A673 (cell line): ENCODE measurements at regions not wholly inside any gene's neighbourhood (a gene's known extent, or its start where the extent isn't known, plus 50 kb on each side); places are given as distances from the start of the nearest gene placed in this dataset.

Experiments
- BruUV-seq: library from RNA; stranded (reverse); fragments of 400-500 nt; replicated peaks from 2 replicates; lab custom pipeline; 2021; lab: Mats Ljungman, UMichigan
- CTCF ChIA-PET: fragments of 300-600 bp; sonication (Branson Sonifier 250); formaldehyde crosslinking; loops from one replicate; lab custom pipeline; 2022; ENCODE audit warnings: antibody characterized with exemption; lab: Charles Lee
- POLR2A ChIA-PET: fragments of 300-600 bp; sonication (Branson Sonifier 250); formaldehyde crosslinking; loops from one replicate; lab custom pipeline; 2022; ENCODE audit warnings: antibody characterized with exemption; ENCODE audit not compliant: low non-redundant PET; lab: Charles Lee
- DNase-seq: peaks from one replicate; pipeline ENCODE4 v3.0.0-alpha.2; 2015; ENCODE audit warnings: low spot score
- H3K27ac ChIP-seq: fragments of 200-600 bp; sonication (generic); 2 replicates; pipeline ENCODE4 v1.5.1; 2016; ENCODE audit warnings: mixed run types, low read depth, mild to moderate bottlenecking, mixed read lengths, antibody characterized with exemption, low read length; ENCODE audit not compliant: poor library complexity, severe bottlenecking
- H3K27me3 ChIP-seq: fragments of 200-600 bp; sonication (generic); replicated peaks from 2 replicates; pipeline ENCODE4 v1.6.1; 2017; ENCODE audit warnings: mixed run types, low read depth, mild to moderate bottlenecking, mixed read lengths, antibody characterized with exemption, low read length; ENCODE audit not compliant: insufficient read depth, poor library complexity
- H3K36me3 ChIP-seq: fragments of 200-600 bp; sonication (generic); 2 replicates; pipeline ENCODE4 v1.6.1; 2016; ENCODE audit warnings: mixed run types, mild to moderate bottlenecking, mixed read lengths, antibody characterized with exemption, low read length; ENCODE audit not compliant: insufficient read depth, poor library complexity, severe bottlenecking
- H3K4me1 ChIP-seq: fragments of 200-600 bp; sonication (generic); 2 replicates; pipeline ENCODE4 v1.6.1; 2017; ENCODE audit warnings: mixed run types, mild to moderate bottlenecking, mixed read lengths, antibody characterized with exemption, low read length; ENCODE audit not compliant: insufficient read depth, poor library complexity, severe bottlenecking
- H3K4me3 ChIP-seq: fragments of 200-600 bp; sonication (generic); 2 replicates; pipeline ENCODE4 v1.5.1; 2016; ENCODE audit warnings: low read depth, mixed run types, mild to moderate bottlenecking, mixed read lengths, low read length; ENCODE audit not compliant: poor library complexity, severe bottlenecking
- H3K9me3 ChIP-seq: fragments of 200-600 bp; sonication (generic); 2 replicates; pipeline ENCODE4 v1.6.1; 2016; ENCODE audit warnings: mixed run types, low read depth, mild to moderate bottlenecking, mixed read lengths, antibody characterized with exemption, low read length; ENCODE audit not compliant: poor library complexity, severe bottlenecking
- CTCF ChIP-seq: fragments of 300-800, 200-600 bp; sonication (generic); conservative IDR thresholded peaks from 2 replicates; pipeline ENCODE4 v1.5.1; 2017; ENCODE audit warnings: low read depth, mild to moderate bottlenecking, antibody characterized with exemption, low read length, moderate library complexity, mixed read lengths
- EZH2 ChIP-seq: fragments of 200-600 bp; sonication (generic); IDR thresholded peaks from 2 replicates; pipeline ENCODE4 v1.6.1; 2017; ENCODE audit warnings: borderline replicate concordance, low read depth, mild to moderate bottlenecking, mixed read lengths, antibody characterized with exemption, low read length; ENCODE audit not compliant: poor library complexity, severe bottlenecking
- intact Hi-C: fragments of 100-400 bp; cut with micrococcal nuclease; formaldehyde crosslinking; loops from one replicate; pipeline ENCODE4 v1.10.0; 2022; ENCODE audit not compliant: unreplicated experiment

GRCh38 chr12:17214929-17215328 is 609.0 kb upstream of the LMO3 start:
- no TSS peak for BruUV-seq
- TF ChIP-seq EZH2 (no peak), CTCF (no peak)
- ChIA-PET CTCF (no interaction called here), POLR2A (no interaction called here)
- no peak overlapping the region for H3K4me3 ChIP-seq
- no peaks in the 10 kb centered on the region for H3K36me3 ChIP-seq
- no peaks in the 10 kb centered on the region for H3K27me3 ChIP-seq
- H3K9me3 ChIP-seq = no peaks in the 10 kb centered on the region
- peak overlapping the region; percentile 34 for H3K27ac ChIP-seq
- intact Hi-C loops = loop anchor here (1.0 to 5.0 kb wide), 2 partner anchors 156 to 372 kb away; no protein-coding TSS in a partner anchor
- peak; percentile 14 for DNase-seq
- H3K4me1 ChIP-seq = peaks cover 22% of the 10 kb centered on the region

GRCh38 chr12:17206553-17206952 is 600.6 kb upstream of the LMO3 start:
- no peak for DNase-seq
- no peak for TF ChIP-seq EZH2
- no peak for TF ChIP-seq CTCF
- H3K9me3 ChIP-seq = no peaks in the 10 kb centered on the region
- no peaks in the 10 kb centered on the region for H3K4me1 ChIP-seq
- intact Hi-C loops = no loop called here
- no peaks in the 10 kb centered on the region for H3K27me3 ChIP-seq
- ChIA-PET POLR2A (no interaction called here), CTCF (no interaction called here)
- no TSS peak for BruUV-seq
- H3K36me3 ChIP-seq = no peaks in the 10 kb centered on the region
- no peak overlapping the region for H3K4me3 ChIP-seq
- no peak overlapping the region for H3K27ac ChIP-seq

DNA sequence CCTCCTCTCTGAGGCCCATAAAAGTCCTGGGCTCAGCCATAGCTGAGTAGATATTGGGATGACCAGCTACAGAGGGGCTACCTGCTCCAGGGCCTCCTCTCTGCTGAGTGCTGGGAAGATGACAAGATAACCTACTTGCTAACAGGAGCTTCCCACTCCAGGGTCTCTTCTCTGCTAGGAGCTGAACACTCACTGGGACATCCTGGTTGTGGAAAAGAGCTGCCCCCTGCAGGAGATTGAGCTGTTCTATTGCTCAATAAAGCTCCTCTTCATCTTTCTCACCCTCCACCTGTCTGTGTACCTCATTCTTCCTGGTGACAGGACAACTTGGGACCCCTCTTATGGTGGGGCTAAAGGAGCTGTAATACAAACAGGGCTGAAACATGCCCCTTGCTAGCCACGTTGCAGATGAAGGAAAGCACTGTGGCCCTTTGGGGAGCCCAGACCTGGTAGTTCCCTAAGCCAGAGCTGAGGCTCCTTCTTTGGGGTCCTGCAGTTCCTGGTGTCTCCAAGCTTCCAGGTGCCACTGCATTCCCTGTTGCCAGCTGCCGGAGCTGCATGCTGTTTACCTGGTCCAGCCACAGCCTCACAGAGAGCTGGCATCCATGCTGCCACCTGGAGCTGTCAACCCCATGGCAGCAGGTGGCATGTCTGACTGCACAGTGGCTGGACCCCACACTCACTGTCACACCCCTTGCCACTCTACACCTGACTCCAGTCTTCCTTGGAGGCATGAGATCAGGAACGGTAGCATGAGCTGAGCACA is 598.5 kb upstream of the LMO3 start:
- no peak for TF ChIP-seq CTCF
- no peak for TF ChIP-seq EZH2
- intact Hi-C loops = no loop called here
- no peaks in the 10 kb centered on the region for H3K36me3 ChIP-seq
- ChIA-PET POLR2A (no interaction called here), CTCF (no interaction called here)
- no peaks in the 10 kb centered on the region for H3K4me1 ChIP-seq
- no peaks in the 10 kb centered on the region for H3K27me3 ChIP-seq
- no TSS peak for BruUV-seq
- no peak overlapping the region for H3K27ac ChIP-seq
- H3K4me3 ChIP-seq = no peak overlapping the region
- no peak for DNase-seq
- H3K9me3 ChIP-seq = no peaks in the 10 kb centered on the region
